GM13977 (cell line): ENCODE measurements at regions not wholly inside any gene's neighbourhood (a gene's known extent, or its start where the extent isn't known, plus 50 kb on each side); places are given as distances from the start of the nearest gene placed in this dataset.
"Not testable (repeated sequence)": the region's sequence is repeated elsewhere in the genome, so short reads cannot be mapped to it uniquely, and the experiment has no call there.

Experiments used
- DNase-seq: peaks from one replicate; pipeline ENCODE4 v3.0.0; 2012; ENCODE audit warnings: low spot score
- CTCF ChIP-seq: IDR thresholded peaks from 2 replicates; pipeline ENCODE4 v1.5.1; 2012; ENCODE audit warnings: mild to moderate bottlenecking, control low read depth; ENCODE audit not compliant: insufficient read depth; ENCODE audit errors: extremely low read depth, missing control alignments
- in situ Hi-C: fragments of 300-500 bp; cut with MboI; formaldehyde crosslinking; loops from one replicate; pipeline ENCODE4 v1.12.0; 2022; ENCODE audit warnings: low sequenced_read_pairs, low pct_unique_long_range_greater_than_20kb, mixed read lengths, inconsistent platforms; ENCODE audit not compliant: unreplicated experiment

- no peak for TF ChIP-seq CTCF
- in situ Hi-C loops, result no loop called here
- no peak for DNase-seq
Observed at GRCh38 chr12:5172886-5173285, 129.2 kb downstream of the KCNA5 start.

- TF ChIP-seq CTCF, result no peak
- in situ Hi-C loops, result no loop called here
- no peak for DNase-seq
Observed at GRCh38 chr12:5173511-5174011, 129.9 kb downstream of the KCNA5 start.

- in situ Hi-C loops, DNase-seq: not testable (repeated sequence)
Observed at GRCh38 chr12:5175415-5175814, 131.7 kb downstream of the KCNA5 start.

GRCh38 chr12:5176036-5176435 is 132.4 kb downstream of the KCNA5 start:
- in situ Hi-C loops, result no loop called here
- TF ChIP-seq CTCF, result no peak
- DNase-seq, result no peak

- in situ Hi-C loops, result no loop called here
- no peak for DNase-seq
- TF ChIP-seq CTCF, result no peak
Observed at GRCh38 chr12:5177096-5177495, 133.4 kb downstream of the KCNA5 start.

GRCh38 chr12:5177731-5178130 is 134.1 kb downstream of the KCNA5 start:
- DNase-seq, result no peak
- in situ Hi-C loops, result no loop called here
- no peak for TF ChIP-seq CTCF

GRCh38 chr12:5178571-5178970 is 134.9 kb downstream of the KCNA5 start:
- in situ Hi-C loops, result no loop called here
- no peak for DNase-seq
- no peak for TF ChIP-seq CTCF
